GM18867 (cell line): ENCODE measurements at regions not wholly inside any gene's neighbourhood (a gene's known extent, or its start where the extent isn't known, plus 50 kb on each side); places are given as distances from the start of the nearest gene placed in this dataset.
"Not testable (repeated sequence)": the region's sequence is repeated elsewhere in the genome, so short reads cannot be mapped to it uniquely, and the experiment has no call there.

Experiments used
- ATAC-seq: cut with Tn5 transposase; IDR thresholded peaks from one replicate; pipeline ENCODE4 v1.9.1; 2021; ENCODE audit warnings: mild to moderate bottlenecking, moderate library complexity; ENCODE audit not compliant: unreplicated experiment

DNA sequence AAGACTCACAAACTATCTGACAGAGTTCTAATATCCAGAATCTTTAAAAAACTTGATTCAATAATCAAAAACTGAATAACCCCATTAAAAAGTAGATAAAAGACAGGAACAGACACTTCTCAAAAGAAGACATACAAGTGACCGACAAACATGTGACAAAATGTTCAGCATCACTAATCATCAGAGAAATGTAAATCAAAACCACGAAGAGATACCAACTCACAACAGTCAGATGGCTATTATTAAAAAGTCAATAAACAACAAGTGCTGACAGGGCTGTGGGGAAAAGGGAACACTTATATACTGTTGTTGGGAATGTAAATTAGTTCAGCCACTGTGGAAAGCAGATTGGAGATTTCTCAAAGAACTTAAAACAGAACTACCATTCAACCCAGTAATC lies 138.1 kb upstream of the RASGEF1B start:
- ATAC-seq, result no peak

DNA sequence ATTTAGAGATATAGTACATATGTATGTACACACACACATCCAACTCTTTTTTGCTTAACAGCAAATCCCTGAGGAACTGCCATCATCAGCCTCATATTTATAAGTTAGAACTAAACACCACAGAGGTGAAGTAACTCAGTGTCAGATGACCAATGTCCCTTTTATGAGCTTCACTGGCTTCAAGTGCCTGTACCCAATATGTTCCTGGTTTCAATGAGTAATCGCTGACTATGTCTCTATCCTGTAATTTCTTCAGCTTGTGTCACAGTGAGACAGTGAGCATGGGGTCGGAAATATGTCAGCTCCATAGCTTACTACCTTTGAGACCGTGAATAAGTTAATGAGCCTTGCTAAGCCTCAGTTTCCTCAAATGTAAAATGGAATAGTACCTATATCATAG lies 136.2 kb upstream of the RASGEF1B start:
- ATAC-seq, result no peak

GRCh38 chr4:81606801-81607501 lies 135.2 kb upstream of the RASGEF1B start:
- ATAC-seq, result no peak

- ATAC-seq, result no peak
Measured at GRCh38 chr4:81606166-81606565, 134.5 kb upstream of the RASGEF1B start.

GRCh38 chr4:81605271-81605670 lies 133.6 kb upstream of the RASGEF1B start:
- no peak for ATAC-seq

- ATAC-seq, result no peak
Measured at GRCh38 chr4:81604683-81605218, 133.0 kb upstream of the RASGEF1B start.

GRCh38 chr4:81602854-81603253 lies 131.1 kb upstream of the RASGEF1B start:
- ATAC-seq, result no peak

DNA sequence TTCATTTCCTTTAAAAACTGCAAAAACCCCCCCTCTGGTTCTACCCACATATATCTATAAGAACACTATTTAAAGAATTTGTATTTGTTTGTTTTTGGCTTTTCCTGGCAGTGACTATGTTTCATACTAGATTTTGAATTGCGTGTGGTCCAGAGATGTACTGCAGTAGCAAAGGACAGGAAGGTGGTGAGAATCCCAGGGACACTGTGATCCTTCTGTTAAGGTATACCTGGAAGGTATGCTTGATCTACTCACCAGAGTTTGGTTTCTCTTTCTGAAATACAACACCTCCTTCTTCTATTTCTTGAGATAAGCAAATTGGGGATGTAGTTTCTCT lies 129.6 kb upstream of the RASGEF1B start:
- no peak for ATAC-seq

DNA sequence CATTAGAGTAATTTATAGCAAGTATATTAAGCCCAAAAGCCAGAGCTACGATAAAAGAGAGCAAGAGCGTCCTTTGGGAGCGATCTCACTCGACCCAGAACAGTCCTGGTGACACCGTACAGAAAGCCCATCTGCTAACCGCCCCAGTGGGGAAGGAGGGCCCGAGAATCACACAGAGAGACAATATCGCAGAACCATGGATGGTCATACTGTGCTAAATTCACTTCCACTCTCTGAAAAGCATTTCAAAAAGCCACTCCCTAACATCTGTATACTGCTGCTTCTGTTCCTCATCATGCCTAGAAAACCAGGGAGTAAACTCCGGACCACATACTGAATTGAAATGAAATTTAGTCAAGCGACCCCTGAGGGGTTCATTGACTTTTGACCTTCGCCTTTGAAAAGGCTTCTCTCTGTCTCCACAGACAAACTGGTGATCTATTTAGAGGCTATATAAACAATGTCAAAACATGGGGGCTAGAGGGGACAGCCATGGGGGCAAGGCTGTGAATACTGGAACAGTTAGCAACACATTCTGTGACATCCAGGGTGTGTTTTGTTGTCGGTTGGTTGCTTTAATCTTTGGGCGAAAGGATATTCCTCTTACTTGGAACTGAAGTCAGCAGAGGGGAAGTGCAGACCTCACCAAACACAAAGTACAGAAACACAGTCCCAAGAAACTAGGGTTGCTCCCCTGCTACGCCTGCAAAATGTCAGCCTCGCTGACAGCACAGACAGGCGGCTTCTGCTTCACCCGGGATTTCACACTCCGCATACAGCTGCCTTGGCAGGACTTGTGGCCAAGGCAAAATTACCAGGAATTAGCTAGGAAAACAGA lies 129.0 kb upstream of the RASGEF1B start:
- ATAC-seq, result no peak

DNA sequence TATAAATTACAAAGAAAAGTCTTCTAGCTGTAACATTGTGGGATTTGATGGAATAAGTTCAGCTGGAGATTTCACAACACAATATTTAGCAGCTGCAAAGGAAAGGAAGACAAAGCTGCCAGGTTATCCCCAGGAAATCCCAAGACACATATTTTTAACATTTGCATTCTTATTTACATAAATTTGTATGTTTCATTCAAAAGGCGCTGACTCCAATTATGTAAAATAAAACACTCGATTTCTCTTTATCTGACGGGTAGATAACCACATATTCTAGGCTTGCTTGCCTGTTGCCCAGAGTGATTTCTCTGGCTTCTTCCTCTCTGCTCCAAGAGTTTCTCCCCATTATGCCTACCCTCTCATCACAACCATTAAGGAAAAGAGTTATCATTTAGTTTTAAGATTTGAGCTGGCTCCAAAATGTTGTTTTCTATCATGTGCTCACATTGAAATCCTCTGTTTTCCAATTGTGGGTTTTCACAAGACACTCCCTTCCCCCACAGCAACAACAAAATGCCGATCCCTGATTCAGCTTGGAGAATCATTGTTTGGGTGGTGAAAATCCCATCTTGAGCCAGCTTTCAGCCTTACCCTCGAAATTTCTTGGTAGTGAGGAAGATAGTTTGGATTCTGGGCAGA lies 128.2 kb upstream of the RASGEF1B start:
- no peak for ATAC-seq

DNA sequence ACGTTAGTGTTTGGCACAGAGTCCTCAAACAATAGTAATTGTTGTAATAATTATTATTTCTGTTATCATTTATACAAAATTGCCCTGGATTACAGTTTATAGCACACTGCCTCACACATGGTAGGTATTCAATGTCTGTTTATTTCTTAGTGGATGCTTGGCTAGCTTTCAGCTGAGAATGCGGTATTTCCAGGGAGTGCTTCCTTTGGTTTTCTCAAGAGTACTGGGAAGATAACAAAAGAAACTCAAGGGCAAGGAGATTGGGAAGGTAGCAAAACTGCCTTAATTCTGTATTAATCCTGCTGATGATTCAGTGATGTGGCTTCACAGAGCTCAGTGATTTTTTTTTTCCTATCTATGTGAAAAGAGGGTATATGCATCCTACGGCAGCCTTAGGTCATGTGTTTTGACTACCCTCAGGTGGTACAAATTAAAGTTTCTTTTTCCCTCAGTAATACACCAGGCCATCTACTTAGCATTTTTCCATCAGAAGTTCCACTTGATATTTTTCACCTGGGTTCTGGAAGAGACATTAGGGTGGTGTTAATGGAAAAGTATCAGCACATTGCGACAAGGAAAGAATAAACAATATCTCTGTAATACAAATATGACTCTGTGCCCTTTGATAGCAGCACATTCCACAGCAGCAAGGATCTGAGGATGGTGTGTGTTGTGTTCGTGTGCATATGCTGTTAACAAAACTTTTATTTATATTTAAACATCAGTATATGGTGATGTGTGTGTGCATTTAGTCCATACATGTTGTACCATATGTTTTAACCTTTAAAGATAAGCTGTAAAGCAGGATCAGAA lies 124.3 kb upstream of the RASGEF1B start:
- no peak for ATAC-seq

- ATAC-seq, result no peak
Measured at GRCh38 chr4:81595287-81595686, 123.6 kb upstream of the RASGEF1B start.

GRCh38 chr4:81594490-81595159 lies 122.9 kb upstream of the RASGEF1B start:
- no peak for ATAC-seq

DNA sequence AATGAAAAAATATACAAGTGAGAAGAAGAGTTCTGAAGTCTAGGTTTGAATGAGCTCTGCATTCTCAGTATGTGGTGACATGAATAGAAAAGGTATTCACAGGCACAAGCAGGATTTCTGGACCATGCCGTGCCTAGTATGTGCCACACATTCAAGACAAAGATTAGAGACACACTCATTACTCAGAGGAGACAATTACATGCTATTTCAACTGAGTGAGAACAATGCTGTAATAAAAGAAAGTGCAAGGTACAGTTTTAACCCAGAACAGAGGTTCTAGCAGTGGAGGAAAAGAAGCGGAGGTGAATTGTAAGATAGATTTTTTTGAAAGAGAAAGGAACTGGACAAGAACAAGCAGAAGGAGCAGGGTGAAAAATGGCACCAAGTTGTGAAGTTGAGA lies 121.0 kb upstream of the RASGEF1B start:
- no peak for ATAC-seq

DNA sequence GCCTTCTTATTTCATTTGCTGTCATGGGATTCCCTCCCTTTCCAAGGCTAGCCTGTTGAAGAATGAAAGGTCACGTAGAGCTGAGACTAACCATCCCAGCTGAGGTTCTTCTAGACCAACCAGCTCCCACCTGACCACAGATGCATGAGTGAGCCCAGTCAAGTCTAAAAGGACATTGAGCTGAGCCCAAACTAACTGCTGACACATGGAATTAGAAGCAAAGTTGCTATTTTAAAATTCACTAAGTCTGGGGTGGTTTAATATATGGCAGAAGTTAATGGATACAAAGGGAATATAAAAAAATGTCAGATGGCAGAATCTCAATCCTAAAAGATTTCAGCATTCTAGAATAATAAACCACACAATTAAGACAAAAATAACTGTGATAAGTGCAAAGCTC lies 118.9 kb upstream of the RASGEF1B start:
- no peak for ATAC-seq

DNA sequence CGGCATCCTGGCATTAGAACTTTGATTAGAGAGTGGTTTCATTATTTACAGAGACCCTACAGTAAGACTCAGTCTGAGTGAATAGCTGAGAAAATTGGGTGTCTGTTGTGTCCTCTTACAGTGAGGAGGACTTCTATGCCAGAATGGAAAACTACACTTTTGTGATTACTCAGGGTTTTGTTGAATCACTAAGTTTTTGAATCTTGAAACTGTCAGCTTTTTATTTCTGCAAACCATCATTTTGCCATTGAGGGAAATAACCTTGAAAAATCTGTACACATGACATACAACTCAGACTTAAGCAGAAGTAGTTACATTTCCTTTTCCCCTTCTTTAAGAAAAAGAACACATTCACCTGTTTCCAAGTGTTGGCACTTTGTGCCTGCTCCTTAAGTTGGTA lies 117.6 kb upstream of the RASGEF1B start:
- ATAC-seq, result no peak

GRCh38 chr4:81586706-81587105 lies 115.0 kb upstream of the RASGEF1B start:
- no peak for ATAC-seq

DNA sequence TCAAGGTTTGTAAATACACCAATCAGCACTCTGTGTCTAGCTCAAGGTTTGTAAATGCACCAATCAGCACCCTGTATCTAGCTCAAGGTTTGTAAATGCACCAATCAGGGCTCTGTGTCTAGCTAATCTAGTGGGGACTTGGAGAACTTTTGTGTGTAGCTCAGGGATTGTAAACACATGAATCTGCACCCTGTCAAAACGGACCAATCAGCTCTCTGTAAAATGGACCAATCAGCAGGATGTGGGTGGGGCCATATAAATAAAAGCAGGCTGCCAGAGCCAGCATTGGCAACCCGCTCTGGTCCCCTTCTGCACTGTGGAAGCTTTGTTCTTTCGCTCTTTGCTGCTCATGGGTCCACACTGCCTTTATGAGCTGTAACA lies 109.3 kb upstream of the RASGEF1B start:
- not testable (repeated sequence) for ATAC-seq

- ATAC-seq, result no peak
Measured at GRCh38 chr4:81580346-81580993, 108.8 kb upstream of the RASGEF1B start.

- ATAC-seq, result no peak
Measured at GRCh38 chr4:81577392-81577791, 105.7 kb upstream of the RASGEF1B start.
